Neuronal stem cell (in vitro differentiated cells): ENCODE measurements at regions not wholly inside any gene's neighbourhood (a gene's known extent, or its start where the extent isn't known, plus 50 kb on each side); places are given as distances from the start of the nearest gene placed in this dataset.
A peak's percentile ranks its signal among the peaks of the same experiment; 100 is the strongest.

Experiments
- DNase-seq: peaks from one replicate; pipeline ENCODE4 v3.0.0-alpha.2; 2013; ENCODE audit warnings: low spot score
- H2AFZ ChIP-seq: one replicate; pipeline ENCODE4 v1.6.1; 2013; ENCODE audit warnings: mild to moderate bottlenecking, low read length, inconsistent platforms
- H2AK5ac ChIP-seq: 2 replicates; pipeline ENCODE4 v1.6.1; 2013; ENCODE audit warnings: low read depth, mild to moderate bottlenecking, inconsistent platforms, low read length, moderate library complexity, mixed read lengths
- H2BK120ac ChIP-seq: 2 replicates; pipeline ENCODE4 v1.6.1; 2013; ENCODE audit warnings: low read depth, mild to moderate bottlenecking, inconsistent platforms, low read length, moderate library complexity, mixed read lengths
- H2BK12ac ChIP-seq: one replicate; pipeline ENCODE4 v1.6.1; 2013; ENCODE audit warnings: low read length, inconsistent platforms
- H2BK15ac ChIP-seq: 2 replicates; pipeline ENCODE4 v1.6.1; 2013; ENCODE audit warnings: mild to moderate bottlenecking, low read length, inconsistent platforms, mixed read lengths
- H2BK5ac ChIP-seq: one replicate; pipeline ENCODE4 v1.6.1; 2013; ENCODE audit warnings: inconsistent platforms, mild to moderate bottlenecking, low read length, moderate library complexity
- H3K14ac ChIP-seq: one replicate; pipeline ENCODE4 v1.6.1; 2013; ENCODE audit warnings: low read length, inconsistent platforms
- H3K18ac ChIP-seq: 2 replicates; pipeline ENCODE4 v1.6.1; 2013; ENCODE audit warnings: low read length, inconsistent platforms
- H3K23ac ChIP-seq: 2 replicates; pipeline ENCODE4 v1.6.1; 2013; ENCODE audit warnings: low read depth, mild to moderate bottlenecking, mixed read lengths, low read length, inconsistent platforms; ENCODE audit not compliant: poor library complexity
- H3K27ac ChIP-seq: replicated peaks from 3 replicates; pipeline ENCODE4 v1.5.1; 2013; ENCODE audit warnings: low read length, inconsistent platforms
- H3K27me3 ChIP-seq, 3 experiments: 2 replicates each; pipeline ENCODE4 v1.6.1; 2013; ENCODE audit warnings: low read length in 3 of 3, mild to moderate bottlenecking in 2 of 3, inconsistent platforms in 1 of 3, low read depth in 1 of 3, mixed read lengths in 1 of 3, moderate library complexity in 1 of 3; ENCODE audit not compliant: control insufficient read depth in 3 of 3, insufficient read depth in 3 of 3
- H3K36me3 ChIP-seq, 2 donors: replicated peaks in 1 of 2; 2 replicates each; pipeline ENCODE4 v1.6.1; 2013; ENCODE audit warnings: low read length in 2 of 2; ENCODE audit not compliant: control insufficient read depth in 2 of 2, insufficient read depth in 2 of 2
- H3K4ac ChIP-seq: 2 replicates; pipeline ENCODE4 v1.6.1; 2013; ENCODE audit warnings: inconsistent platforms, mild to moderate bottlenecking, low read length, moderate library complexity
- H3K4me1 ChIP-seq, 2 donors: 1 replicate in 1 of 2; 2 replicates in 1 of 2; pipeline ENCODE4 v1.6.1; 2013; ENCODE audit warnings: low read length in 2 of 2, low read depth in 1 of 2; ENCODE audit not compliant: control insufficient read depth in 2 of 2, insufficient read depth in 1 of 2
- H3K4me2 ChIP-seq: one replicate; pipeline ENCODE4 v1.6.1; 2013; ENCODE audit warnings: mild to moderate bottlenecking, low read length, inconsistent platforms; ENCODE audit not compliant: insufficient read depth, poor library complexity, severe bottlenecking
- H3K4me3 ChIP-seq, 2 donors: 2 replicates each; pipeline ENCODE4 v1.5.1; 2013; ENCODE audit warnings: low read length in 2 of 2, mild to moderate bottlenecking in 2 of 2, inconsistent platforms in 1 of 2, moderate library complexity in 1 of 2
- H3K79me1 ChIP-seq: one replicate; pipeline ENCODE4 v1.6.1; 2013; ENCODE audit warnings: low read depth, mild to moderate bottlenecking, inconsistent platforms, low read length, moderate library complexity
- H3K9ac ChIP-seq: one replicate; pipeline ENCODE4 v1.6.1; 2013; ENCODE audit warnings: mild to moderate bottlenecking, low read depth, low read length, inconsistent platforms; ENCODE audit not compliant: poor library complexity
- H3K9me3 ChIP-seq, 2 donors: replicated peaks in 1 of 2; 2 replicates each; pipeline versions ENCODE3 to v1.6.1; 2013; ENCODE audit warnings: low read length in 2 of 2, mild to moderate bottlenecking in 2 of 2, inconsistent platforms in 1 of 2, low read depth in 1 of 2, mixed read lengths in 1 of 2, moderate library complexity in 1 of 2; ENCODE audit not compliant: control insufficient read depth in 2 of 2, insufficient read depth in 1 of 2
- H4K8ac ChIP-seq: one replicate; pipeline ENCODE4 v1.6.1; 2013; ENCODE audit warnings: low read depth, mild to moderate bottlenecking, inconsistent platforms, low read length, moderate library complexity
- H4K91ac ChIP-seq: one replicate; pipeline ENCODE4 v1.6.1; 2013; ENCODE audit warnings: low read length, low read depth, mild to moderate bottlenecking, inconsistent platforms; ENCODE audit not compliant: poor library complexity
- WGBS, 2 donors: extraction: QIAGEN DNeasy Blood & Tissue Kit; methylation state at CpG; one replicate each; pipeline ENCODE4 v1.1.7; 2013; ENCODE audit warnings: missing lambda C conversion rate in 2 of 2, mixed read lengths in 1 of 2; ENCODE audit not compliant: insufficient read length in 2 of 2, insufficient replicate concordance in 1 of 2; ENCODE audit errors: extremely low coverage in 2 of 2; 5-methylcytosine and 5-hydroxymethylcytosine counted together

GRCh38 chr12:34304001-34304400, 281.7 kb downstream of the ALG10 start:
- no CpG with 5 or more reads among the region's 18 CpGs for WGBS, 2 donors

DNA sequence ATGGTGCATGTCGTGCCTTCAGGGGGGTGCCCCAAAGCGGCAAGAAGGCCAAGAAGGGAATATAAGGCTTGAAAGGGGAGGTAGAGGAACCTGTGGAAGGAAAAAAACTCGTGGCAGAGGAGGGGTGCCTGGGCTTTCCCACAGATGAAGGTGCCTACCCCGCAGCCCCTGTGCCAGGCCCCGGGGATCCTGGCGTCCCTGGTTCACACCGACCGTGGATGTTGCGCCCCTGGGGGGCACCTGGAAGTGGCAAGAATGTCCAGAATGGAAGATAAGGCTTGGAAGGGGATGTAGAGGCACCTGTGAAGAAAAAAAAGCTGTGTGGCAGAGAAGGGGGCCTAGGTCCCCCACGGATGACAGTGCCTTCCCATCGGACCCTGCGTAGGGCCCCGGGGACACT, 282.2 kb downstream of the ALG10 start:
- no peak overlapping the region for H3K9ac ChIP-seq
- no peak overlapping the region for H3K4ac ChIP-seq
- H3K14ac ChIP-seq = no peak overlapping the region
- H2BK120ac ChIP-seq = no peak overlapping the region
- H3K18ac ChIP-seq = no peak overlapping the region
- no CpG with 5 or more reads among the region's 13 CpGs for WGBS, 2 donors
- H2AK5ac ChIP-seq = no peak overlapping the region
- no peak for DNase-seq
- H3K9me3 ChIP-seq = peaks cover 0 to 90% of the 10 kb centered on the region in 2 donors
- no peaks in the 10 kb centered on the region for H3K4me1 ChIP-seq
- no peak overlapping the region for H3K4me2 ChIP-seq
- no peak overlapping the region for H2BK12ac ChIP-seq
- H2BK5ac ChIP-seq = no peak overlapping the region
- H2BK15ac ChIP-seq = no peak overlapping the region
- no peak overlapping the region for H3K23ac ChIP-seq
- no peaks in the 10 kb centered on the region for H3K27me3 ChIP-seq
- no peak overlapping the region for H4K91ac ChIP-seq
- no peak overlapping the region for H4K8ac ChIP-seq
- no peaks in the 10 kb centered on the region for H3K36me3 ChIP-seq
- no peak overlapping the region for H2AFZ ChIP-seq
- peaks cover 3% of the 10 kb centered on the region for H3K79me1 ChIP-seq
- no peak overlapping the region for H3K4me3 ChIP-seq
- no peak overlapping the region for H3K27ac ChIP-seq

More at GRCh38 chr12:34304001-34304400, 281.7 kb downstream of the ALG10 start:
- Histone ChIP-seq H3K23ac (no peak overlapping the region), H4K91ac (no peak overlapping the region), H3K36me3 (no peaks in the 10 kb centered on the region), H2BK120ac (no peak overlapping the region), H3K4me1 (no peaks in the 10 kb centered on the region), H2BK15ac (no peak overlapping the region), H2BK12ac (no peak overlapping the region), H3K4ac (no peak overlapping the region), H3K79me1 (peaks cover 3% of the 10 kb centered on the region), H2AFZ (peak overlapping the region; percentile 40), H3K4me2 (no peak overlapping the region), H3K27ac (no peak overlapping the region), H3K14ac (no peak overlapping the region), H2AK5ac (no peak overlapping the region), H4K8ac (no peak overlapping the region), H3K4me3 (peak overlapping the region in 1 of 2 donors; percentile 62), H3K9ac (peak overlapping the region; percentile 21), H3K9me3 (peaks cover 0 to 91% of the 10 kb centered on the region in 2 donors), H2BK5ac (peak overlapping the region; percentile 13), H3K18ac (no peak overlapping the region), H3K27me3 (no peaks in the 10 kb centered on the region)
- no peak for DNase-seq

GRCh38 chr12:34305176-34305575, 282.9 kb downstream of the ALG10 start:
- Histone ChIP-seq H3K14ac (no peak overlapping the region), H2BK120ac (no peak overlapping the region), H3K4me3 (no peak overlapping the region), H3K18ac (no peak overlapping the region), H2BK15ac (no peak overlapping the region), H3K9ac (no peak overlapping the region), H3K23ac (no peak overlapping the region), H3K79me1 (peaks cover 3% of the 10 kb centered on the region), H2BK5ac (no peak overlapping the region), H3K27ac (no peak overlapping the region), H3K36me3 (no peaks in the 10 kb centered on the region), H4K91ac (no peak overlapping the region), H2BK12ac (no peak overlapping the region), H3K9me3 (peaks cover 0 to 88% of the 10 kb centered on the region in 2 donors), H2AFZ (no peak overlapping the region), H3K4ac (no peak overlapping the region), H3K27me3 (no peaks in the 10 kb centered on the region), H2AK5ac (no peak overlapping the region), H4K8ac (no peak overlapping the region), H3K4me1 (no peaks in the 10 kb centered on the region), H3K4me2 (no peak overlapping the region)
- WGBS, 2 donors = no CpG with 5 or more reads among the region's 21 CpGs
- no peak for DNase-seq

GRCh38 chr12:34306133-34306830, 284.0 kb downstream of the ALG10 start:
- H2BK120ac ChIP-seq = no peak overlapping the region
- H3K36me3 ChIP-seq = no peaks in the 10 kb centered on the region
- no peaks in the 10 kb centered on the region for H3K4me1 ChIP-seq
- WGBS, 2 donors = no CpG with 5 or more reads among the region's 21 CpGs
- H2BK5ac ChIP-seq = no peak overlapping the region
- H3K23ac ChIP-seq = no peak overlapping the region
- H2AK5ac ChIP-seq = no peak overlapping the region
- H3K27ac ChIP-seq = no peak overlapping the region
- H3K4me3 ChIP-seq = no peak overlapping the region
- H2BK15ac ChIP-seq = no peak overlapping the region
- H2AFZ ChIP-seq = no peak overlapping the region
- peaks cover 3% of the 10 kb centered on the region for H3K79me1 ChIP-seq
- H3K4me2 ChIP-seq = no peak overlapping the region
- no peak overlapping the region for H3K18ac ChIP-seq
- H4K8ac ChIP-seq = no peak overlapping the region
- no peaks in the 10 kb centered on the region for H3K27me3 ChIP-seq
- no peak for DNase-seq
- H2BK12ac ChIP-seq = no peak overlapping the region
- H3K9me3 ChIP-seq = peaks cover 0 to 84% of the 10 kb centered on the region in 2 donors
- H3K9ac ChIP-seq = no peak overlapping the region
- no peak overlapping the region for H3K4ac ChIP-seq
- H4K91ac ChIP-seq = no peak overlapping the region
- no peak overlapping the region for H3K14ac ChIP-seq
